ENCODE measurements at regions not wholly inside any gene's neighbourhood (a gene's known extent, or its start where the extent isn't known, plus 50 kb on each side); places are given as distances from the start of the nearest gene placed in this dataset.

- Histone ChIP-seq H3K9ac (ENCODE audit: insufficient read depth in 1 of 2, low read length in 2 of 2) (no peak overlapping the region), H3K27ac (ENCODE audit: low read depth in 1 of 2, low read length in 1 of 2) (no peak overlapping the region), H3K36me3 (ENCODE audit: control insufficient read depth in 4 of 4, insufficient read depth in 4 of 4, low read length in 4 of 4) (no peaks in the 10 kb centered on the region), H3K9me3 (ENCODE audit: control insufficient read depth in 4 of 4, insufficient read depth in 3 of 4, low read length in 3 of 4) (no peaks in the 10 kb centered on the region), H3K4me1 (ENCODE audit: control insufficient read depth in 5 of 5, insufficient read depth in 5 of 5, low read length in 5 of 5) (no peaks in the 10 kb centered on the region), H3K27me3 (ENCODE audit: control insufficient read depth in 3 of 3, insufficient read depth in 3 of 3, low read length in 2 of 3) (peaks cover 0 to 2% (median 0%) of the 10 kb centered on the region in 3 donors), H3K4me3 (no peak overlapping the region)
- DNase-seq: peak in 1 of 3 donors; percentile 5
- 82 to 85% methylated on average over 4 of the region's 4 CpGs for WGBS, 2 donors
- no peak for ATAC-seq (ENCODE audit: insufficient read depth, low FRiP score)
- no peak for TF ChIP-seq CTCF (IDR thresholded peaks at IDR 0.05; ENCODE audit: control extremely low read depth, extremely low read depth)
Measured at GRCh38 chr6:91031581-91031980, 444.7 kb upstream of the MAP3K7 start.

- Histone ChIP-seq H3K27ac (ENCODE audit: low read depth in 1 of 2, low read length in 1 of 2) (no peak overlapping the region), H3K27me3 (ENCODE audit: control insufficient read depth in 3 of 3, insufficient read depth in 3 of 3, low read length in 2 of 3) (no peaks in the 10 kb centered on the region), H3K4me1 (ENCODE audit: control insufficient read depth in 5 of 5, insufficient read depth in 5 of 5, low read length in 5 of 5) (no peaks in the 10 kb centered on the region), H3K9ac (ENCODE audit: insufficient read depth in 1 of 2, low read length in 2 of 2) (no peak overlapping the region), H3K36me3 (ENCODE audit: control insufficient read depth in 4 of 4, insufficient read depth in 4 of 4, low read length in 4 of 4) (no peaks in the 10 kb centered on the region), H3K9me3 (ENCODE audit: control insufficient read depth in 4 of 4, insufficient read depth in 3 of 4, low read length in 3 of 4) (no peaks in the 10 kb centered on the region), H3K4me3 (no peak overlapping the region)
- peak in 1 of 3 donors; percentile 11 for DNase-seq
- WGBS, 2 donors: 59 to 72% methylated on average over 6 of the region's 6 CpGs
- ATAC-seq (ENCODE audit: insufficient read depth, low FRiP score): no peak
- TF ChIP-seq CTCF (IDR thresholded peaks at IDR 0.05; ENCODE audit: control extremely low read depth, extremely low read depth): no peak
Measured at GRCh38 chr6:91029211-91029610, 442.3 kb upstream of the MAP3K7 start.

GRCh38 chr6:91023529-91023928 lies 436.7 kb upstream of the MAP3K7 start:
- Histone ChIP-seq H3K4me1 (ENCODE audit: control insufficient read depth in 5 of 5, insufficient read depth in 5 of 5, low read length in 5 of 5) (no peaks in the 10 kb centered on the region), H3K27ac (ENCODE audit: low read depth in 1 of 2, low read length in 1 of 2) (no peak overlapping the region), H3K36me3 (ENCODE audit: control insufficient read depth in 4 of 4, insufficient read depth in 4 of 4, low read length in 4 of 4) (no peaks in the 10 kb centered on the region), H3K4me3 (no peak overlapping the region), H3K9me3 (ENCODE audit: control insufficient read depth in 4 of 4, insufficient read depth in 3 of 4, low read length in 3 of 4) (no peaks in the 10 kb centered on the region), H3K9ac (ENCODE audit: insufficient read depth in 1 of 2, low read length in 2 of 2) (no peak overlapping the region), H3K27me3 (ENCODE audit: control insufficient read depth in 3 of 3, insufficient read depth in 3 of 3, low read length in 2 of 3) (no peaks in the 10 kb centered on the region)
- DNase-seq (no peak), ATAC-seq (ENCODE audit: insufficient read depth, low FRiP score) (no peak)
- no peak for TF ChIP-seq CTCF (IDR thresholded peaks at IDR 0.05; ENCODE audit: control extremely low read depth, extremely low read depth)

GRCh38 chr6:91020744-91021143 lies 433.9 kb upstream of the MAP3K7 start:
- Histone ChIP-seq H3K27ac (ENCODE audit: low read depth in 1 of 2, low read length in 1 of 2) (no peak overlapping the region), H3K9me3 (ENCODE audit: control insufficient read depth in 4 of 4, insufficient read depth in 3 of 4, low read length in 3 of 4) (no peaks in the 10 kb centered on the region)

More at GRCh38 chr6:91020744-91021143, 433.9 kb upstream of the MAP3K7 start:
- no peaks in the 10 kb centered on the region for H3K4me1 ChIP-seq (ENCODE audit: control insufficient read depth in 5 of 5, insufficient read depth in 5 of 5, low read length in 5 of 5)
- H3K27me3 ChIP-seq (ENCODE audit: control insufficient read depth in 3 of 3, insufficient read depth in 3 of 3, low read length in 2 of 3): no peaks in the 10 kb centered on the region
- 48 to 80% methylated on average over 1 of the region's 1 CpG for WGBS, 2 donors
- ATAC-seq (ENCODE audit: insufficient read depth, low FRiP score): no peak
- H3K36me3 ChIP-seq (ENCODE audit: control insufficient read depth in 4 of 4, insufficient read depth in 4 of 4, low read length in 4 of 4): no peaks in the 10 kb centered on the region
- no peak for DNase-seq
- no peak for TF ChIP-seq CTCF (IDR thresholded peaks at IDR 0.05; ENCODE audit: control extremely low read depth, extremely low read depth)
- no peak overlapping the region for H3K4me3 ChIP-seq
- no peak overlapping the region for H3K9ac ChIP-seq (ENCODE audit: insufficient read depth in 1 of 2, low read length in 2 of 2)

Measured in lung (tissue), 11 donors.